ENCODE measurements at regions not wholly inside any gene's neighbourhood (a gene's known extent, or its start where the extent isn't known, plus 50 kb on each side); places are given as distances from the start of the nearest gene placed in this dataset.

GRCh38 chr4:11214281-11214680, 214.4 kb downstream of the HS3ST1 start:
- POLR2A ChIA-PET, result no interaction called here
- H3K4me3 ChIP-seq (ENCODE audit: low read depth in 2 of 2, low read length in 1 of 2), result no peak overlapping the region
- DNase-seq, result no peak
- H3K36me3 ChIP-seq (replicated peaks in 1 of 2; ENCODE audit: control insufficient read depth in 1 of 2, insufficient read depth in 2 of 2, low read length in 1 of 2), result no peaks in the 10 kb centered on the region
- no peaks in the 10 kb centered on the region for H3F3A ChIP-seq (replicated peaks; ENCODE audit: insufficient read depth)
- H3K27me3 ChIP-seq (ENCODE audit: insufficient read depth), result no peaks in the 10 kb centered on the region
- no peak overlapping the region for H3K9ac ChIP-seq
- H2AFZ ChIP-seq (ENCODE audit: low read depth), result no peak overlapping the region
- no peaks in the 10 kb centered on the region for H4K20me1 ChIP-seq (ENCODE audit: insufficient read depth)
- H3K4me1 ChIP-seq (ENCODE audit: control insufficient read depth in 1 of 2, insufficient read depth in 2 of 2, low read depth in 1 of 2, low read length in 1 of 2), result no peaks in the 10 kb centered on the region
- H3K4me2 ChIP-seq, result no peak overlapping the region
- H3K9me3 ChIP-seq, result no peaks in the 10 kb centered on the region
- TF ChIP-seq IRF3 (IDR thresholded peaks at IDR 0.05; ENCODE audit: low read depth, low read length) (no peak), MAX (IDR thresholded peaks at IDR 0.05; ENCODE audit: low read depth) (no peak), FOXJ3 (CRISPR knock-in tag; IDR thresholded peaks at IDR 0.05) (no peak), JUND (IDR thresholded peaks at IDR 0.05) (no peak), ELF1 (IDR thresholded peaks at IDR 0.05) (no peak), RCOR1 (IDR thresholded peaks at IDR 0.05; ENCODE audit: low read length) (no peak), FOSL2 (IDR thresholded peaks at IDR 0.05; ENCODE audit: borderline replicate concordance, low read depth) (no peak), SIN3A (IDR thresholded peaks at IDR 0.05; ENCODE audit: borderline replicate concordance, low read depth, low read length) (no peak)
- H3K9me2 ChIP-seq, result no peaks in the 10 kb centered on the region
- CTCF ChIA-PET, result no interaction called here
- WGBS (ENCODE audit: low lambda C conversion rate), result 2% methylated on average over 3 of the region's 3 CpGs
- no peak overlapping the region for H3K27ac ChIP-seq (ENCODE audit: low read depth in 2 of 2, low read length in 1 of 2)
- no peaks in the 10 kb centered on the region for H3K79me2 ChIP-seq (ENCODE audit: insufficient read depth)

GRCh38 chr4:11209826-11210225, 218.9 kb downstream of the HS3ST1 start:
- no peak overlapping the region for H3K4me2 ChIP-seq
- H3K9me3 ChIP-seq, result no peaks in the 10 kb centered on the region
- H3K79me2 ChIP-seq (ENCODE audit: insufficient read depth), result no peaks in the 10 kb centered on the region
- H3F3A ChIP-seq (replicated peaks; ENCODE audit: insufficient read depth), result no peaks in the 10 kb centered on the region
- no peak for DNase-seq
- WGBS (ENCODE audit: low lambda C conversion rate), result 14% methylated on average over 5 of the region's 5 CpGs
- CTCF ChIA-PET, result interaction anchor here (0.7 kb wide), 1 partner anchor 1309 kb away, joined by 3 read pairs; no protein-coding TSS in a partner anchor
- no peak overlapping the region for H2AFZ ChIP-seq (ENCODE audit: low read depth)
- no peak overlapping the region for H3K9ac ChIP-seq
- H3K36me3 ChIP-seq (replicated peaks in 1 of 2; ENCODE audit: control insufficient read depth in 1 of 2, insufficient read depth in 2 of 2, low read length in 1 of 2), result no peaks in the 10 kb centered on the region
- POLR2A ChIA-PET, result no interaction called here
- H3K27me3 ChIP-seq (ENCODE audit: insufficient read depth), result no peaks in the 10 kb centered on the region
- H3K9me2 ChIP-seq, result no peaks in the 10 kb centered on the region
- H3K4me3 ChIP-seq (ENCODE audit: low read depth in 2 of 2, low read length in 1 of 2), result no peak overlapping the region
- no peak for TF ChIP-seq TEAD4 (IDR thresholded peaks at IDR 0.05; ENCODE audit: borderline replicate concordance, insufficient read depth)
- no peak overlapping the region for H3K27ac ChIP-seq (ENCODE audit: low read depth in 2 of 2, low read length in 1 of 2)
- H4K20me1 ChIP-seq (ENCODE audit: insufficient read depth), result no peaks in the 10 kb centered on the region
- H3K4me1 ChIP-seq (ENCODE audit: control insufficient read depth in 1 of 2, insufficient read depth in 2 of 2, low read depth in 1 of 2, low read length in 1 of 2), result no peaks in the 10 kb centered on the region

- TF ChIP-seq USF2 (IDR thresholded peaks at IDR 0.05; ENCODE audit: borderline replicate concordance, low read depth, low read length) (no peak), NRF1 (IDR thresholded peaks at IDR 0.05; ENCODE audit: low read depth, low read length) (no peak), EP300 (IDR thresholded peaks at IDR 0.05; ENCODE audit: borderline replicate concordance in 1 of 2, low read depth in 1 of 2, low read length in 1 of 2) (no peak), TAF1 (IDR thresholded peaks at IDR 0.05; ENCODE audit: borderline replicate concordance, low read depth, low read length) (no peak), RCOR1 (IDR thresholded peaks at IDR 0.05; ENCODE audit: low read length) (no peak), FOXM1 (IDR thresholded peaks at IDR 0.05; ENCODE audit: low read depth) (no peak), TCF12 (IDR thresholded peaks at IDR 0.05) (no peak), JUND (IDR thresholded peaks at IDR 0.05) (no peak), YY1 (IDR thresholded peaks at IDR 0.05; ENCODE audit: low read depth) (no peak), SMC3 (IDR thresholded peaks at IDR 0.05; ENCODE audit: low read depth, low read length) (no peak)
- H3K27ac ChIP-seq (ENCODE audit: low read depth in 2 of 2, low read length in 1 of 2), result no peak overlapping the region
- H3F3A ChIP-seq (replicated peaks; ENCODE audit: insufficient read depth), result no peaks in the 10 kb centered on the region
- WGBS (ENCODE audit: low lambda C conversion rate), result 6% methylated on average over 2 of the region's 2 CpGs
- H3K4me2 ChIP-seq, result no peak overlapping the region
- no peaks in the 10 kb centered on the region for H3K9me2 ChIP-seq
- no peak overlapping the region for H3K4me3 ChIP-seq (ENCODE audit: low read depth in 2 of 2, low read length in 1 of 2)
- no peaks in the 10 kb centered on the region for H3K4me1 ChIP-seq (ENCODE audit: control insufficient read depth in 1 of 2, insufficient read depth in 2 of 2, low read depth in 1 of 2, low read length in 1 of 2)
- H3K9ac ChIP-seq, result no peak overlapping the region
- H3K27me3 ChIP-seq (ENCODE audit: insufficient read depth), result no peaks in the 10 kb centered on the region
- DNase-seq, result no peak
- no peaks in the 10 kb centered on the region for H3K9me3 ChIP-seq
- H4K20me1 ChIP-seq (ENCODE audit: insufficient read depth), result no peaks in the 10 kb centered on the region
- no peaks in the 10 kb centered on the region for H3K36me3 ChIP-seq (replicated peaks in 1 of 2; ENCODE audit: control insufficient read depth in 1 of 2, insufficient read depth in 2 of 2, low read length in 1 of 2)
- CTCF ChIA-PET, result no interaction called here
- no peak overlapping the region for H2AFZ ChIP-seq (ENCODE audit: low read depth)
- POLR2A ChIA-PET, result no interaction called here
- H3K79me2 ChIP-seq (ENCODE audit: insufficient read depth), result no peaks in the 10 kb centered on the region
Measured at GRCh38 chr4:11201256-11201655, 227.4 kb downstream of the HS3ST1 start.

Data from SK-N-SH (cell line).